Upper lobe of right lung (tissue), 1 donor: ENCODE measurements at regions not wholly inside any gene's neighbourhood (a gene's known extent, or its start where the extent isn't known, plus 50 kb on each side); places are given as distances from the start of the nearest gene placed in this dataset.

Experiments
- ATAC-seq: fragments of 200-7000 bp; cut with Tn5 transposase; one replicate; pipeline ENCODE4 v1.9.1; 2020; ENCODE audit warnings: mild to moderate bottlenecking, moderate library complexity
- DNase-seq: peaks from one replicate; pipeline ENCODE4 v3.0.0-alpha.2; 2020
- H3K27ac ChIP-seq: fragments of 200-600 bp; one replicate; pipeline ENCODE4 v1.8.0; 2022
- H3K27me3 ChIP-seq: fragments of 200-600 bp; one replicate; pipeline ENCODE4 v1.8.0; 2022; ENCODE audit warnings: mild to moderate bottlenecking
- H3K36me3 ChIP-seq: fragments of 200-600 bp; one replicate; pipeline ENCODE4 v1.8.0; 2022
- H3K4me1 ChIP-seq: fragments of 200-600 bp; one replicate; pipeline ENCODE4 v1.8.0; 2022
- H3K4me3 ChIP-seq: fragments of 200-600 bp; one replicate; pipeline ENCODE4 v1.8.0; 2022; ENCODE audit warnings: mild to moderate bottlenecking
- H3K9me3 ChIP-seq: fragments of 200-600 bp; one replicate; pipeline ENCODE4 v1.8.0; 2022
- intact Hi-C: fragments of 100-400 bp; cut with DNase I; formaldehyde crosslinking; loops from one replicate; pipeline ENCODE4 v1.11.0; 2022
- TF ChIP-seq, protein P1 (sequence below): fragments of 200-600 bp; IDR thresholded peaks from one replicate; pipeline ENCODE4 v1.8.0; 2022; ENCODE audit warnings: antibody characterized with exemption
- donor health status: DM: no; HTN: yes; CAD: no; lungs with severe emphysema.

DNA sequence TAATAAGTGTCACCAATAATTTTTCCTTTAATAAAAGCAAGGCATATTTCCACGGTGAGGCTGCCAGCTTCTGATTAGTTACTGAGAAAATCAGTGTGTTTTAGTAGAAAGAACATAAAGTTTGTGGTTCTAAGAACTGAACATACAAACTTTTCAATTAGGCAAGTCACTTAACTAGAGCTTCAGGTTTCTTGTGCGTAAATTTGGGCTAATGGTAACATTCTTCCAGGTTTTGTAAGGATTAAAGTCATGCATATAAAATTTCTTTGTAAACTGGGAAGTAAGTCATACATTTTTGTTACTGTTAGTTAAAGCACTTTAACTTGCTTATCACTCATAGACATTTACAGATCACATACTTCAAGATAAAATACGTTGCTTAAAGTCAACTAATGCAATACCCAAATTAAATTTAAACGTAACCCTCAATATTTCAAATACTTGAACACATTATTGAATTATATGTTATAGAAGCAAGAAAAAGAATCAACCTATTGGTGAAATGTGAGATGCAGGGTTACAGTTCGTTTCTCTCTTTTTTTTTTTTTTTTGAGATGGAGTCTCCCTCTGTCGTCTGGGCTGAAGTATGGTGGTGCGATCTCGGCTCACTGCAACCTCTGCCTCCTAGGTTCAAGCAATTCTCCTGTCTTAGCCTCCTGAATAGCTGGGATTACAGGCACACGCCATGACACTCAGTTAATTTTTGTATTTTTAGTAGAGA, 327.3 kb upstream of the NOX3 start:
- H3K27me3 ChIP-seq = no peaks in the 10 kb centered on the region
- no peak for DNase-seq
- no peak overlapping the region for H3K4me3 ChIP-seq
- TF ChIP-seq, protein P1, sequence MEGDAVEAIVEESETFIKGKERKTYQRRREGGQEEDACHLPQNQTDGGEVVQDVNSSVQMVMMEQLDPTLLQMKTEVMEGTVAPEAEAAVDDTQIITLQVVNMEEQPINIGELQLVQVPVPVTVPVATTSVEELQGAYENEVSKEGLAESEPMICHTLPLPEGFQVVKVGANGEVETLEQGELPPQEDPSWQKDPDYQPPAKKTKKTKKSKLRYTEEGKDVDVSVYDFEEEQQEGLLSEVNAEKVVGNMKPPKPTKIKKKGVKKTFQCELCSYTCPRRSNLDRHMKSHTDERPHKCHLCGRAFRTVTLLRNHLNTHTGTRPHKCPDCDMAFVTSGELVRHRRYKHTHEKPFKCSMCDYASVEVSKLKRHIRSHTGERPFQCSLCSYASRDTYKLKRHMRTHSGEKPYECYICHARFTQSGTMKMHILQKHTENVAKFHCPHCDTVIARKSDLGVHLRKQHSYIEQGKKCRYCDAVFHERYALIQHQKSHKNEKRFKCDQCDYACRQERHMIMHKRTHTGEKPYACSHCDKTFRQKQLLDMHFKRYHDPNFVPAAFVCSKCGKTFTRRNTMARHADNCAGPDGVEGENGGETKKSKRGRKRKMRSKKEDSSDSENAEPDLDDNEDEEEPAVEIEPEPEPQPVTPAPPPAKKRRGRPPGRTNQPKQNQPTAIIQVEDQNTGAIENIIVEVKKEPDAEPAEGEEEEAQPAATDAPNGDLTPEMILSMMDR = no peak
- no peaks in the 10 kb centered on the region for H3K36me3 ChIP-seq
- no peak for ATAC-seq
- intact Hi-C loops = no loop called here
- no peak overlapping the region for H3K27ac ChIP-seq
- no peaks in the 10 kb centered on the region for H3K9me3 ChIP-seq
- H3K4me1 ChIP-seq = no peaks in the 10 kb centered on the region

DNA sequence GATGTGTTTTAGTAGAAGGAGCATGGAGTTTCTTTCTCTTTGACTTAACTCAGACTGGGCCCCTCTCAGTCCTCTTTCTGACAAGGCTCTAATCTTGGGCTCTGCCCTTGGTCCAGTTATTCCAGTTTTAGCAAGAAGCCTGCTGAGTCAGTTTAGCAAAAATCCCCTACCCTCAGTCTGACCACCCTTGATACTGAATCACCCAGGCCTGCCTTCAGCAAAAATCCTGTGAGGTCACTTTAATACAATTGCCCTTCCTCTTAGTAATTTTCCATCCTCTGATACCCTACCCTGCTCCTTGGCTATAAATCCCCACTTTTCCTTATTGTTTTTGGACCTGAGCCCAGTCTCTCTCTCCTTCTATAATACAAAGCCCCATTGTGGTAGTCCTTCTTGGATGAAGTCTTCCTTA, 326.7 kb upstream of the NOX3 start:
- H3K27ac ChIP-seq = no peak overlapping the region
- H3K27me3 ChIP-seq = no peaks in the 10 kb centered on the region
- TF ChIP-seq, protein P1 = no peak
- no peak overlapping the region for H3K4me3 ChIP-seq
- intact Hi-C loops = no loop called here
- ATAC-seq (no peak), DNase-seq (no peak)
- H3K4me1 ChIP-seq = no peaks in the 10 kb centered on the region
- no peaks in the 10 kb centered on the region for H3K9me3 ChIP-seq
- no peaks in the 10 kb centered on the region for H3K36me3 ChIP-seq

DNA sequence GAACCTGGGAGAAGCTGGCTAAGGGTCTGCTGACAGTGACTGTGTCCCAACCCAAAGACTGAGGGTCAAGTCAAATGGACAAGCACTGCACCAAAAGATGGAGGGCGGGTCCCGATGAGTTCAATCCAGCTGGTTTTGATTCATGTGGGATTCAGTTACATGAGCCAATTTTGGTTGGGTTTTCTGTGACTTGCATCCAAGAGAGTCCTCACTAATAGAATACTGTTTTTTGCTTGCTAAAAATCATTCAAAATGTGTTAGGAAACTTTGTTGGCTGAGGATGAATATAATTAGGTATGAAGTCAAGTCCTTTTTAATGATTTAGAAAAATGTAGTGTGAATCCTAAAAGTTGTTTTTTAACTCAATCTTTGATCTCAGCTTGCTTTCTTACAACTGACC, 323.8 kb upstream of the NOX3 start:
- H3K36me3 ChIP-seq = no peaks in the 10 kb centered on the region
- H3K4me1 ChIP-seq = no peaks in the 10 kb centered on the region
- no peaks in the 10 kb centered on the region for H3K27me3 ChIP-seq
- no peak for DNase-seq
- TF ChIP-seq, protein P1 = no peak
- no peak overlapping the region for H3K4me3 ChIP-seq
- ATAC-seq = no peak
- H3K9me3 ChIP-seq = no peaks in the 10 kb centered on the region
- intact Hi-C loops = no loop called here
- H3K27ac ChIP-seq = no peak overlapping the region

DNA sequence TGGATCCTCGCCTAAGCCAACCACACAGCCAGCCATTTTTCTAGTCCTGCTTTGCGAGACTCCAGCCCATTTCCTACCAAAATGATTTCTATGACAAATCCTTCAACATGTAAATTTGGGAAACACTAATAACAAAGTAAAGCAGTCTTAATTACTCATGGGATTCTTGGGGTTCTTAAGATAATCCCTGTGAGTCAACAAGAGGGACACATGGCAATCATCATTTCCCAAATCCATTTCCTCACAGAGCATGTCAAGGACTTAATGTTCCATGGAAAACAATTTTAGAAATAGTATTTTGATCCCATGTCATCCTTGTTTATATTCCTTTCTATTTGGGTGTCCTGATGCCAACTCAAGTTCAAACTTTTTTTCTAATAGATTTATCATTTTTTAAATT, 322.7 kb upstream of the NOX3 start:
- no peaks in the 10 kb centered on the region for H3K36me3 ChIP-seq
- intact Hi-C loops = no loop called here
- ATAC-seq (no peak), DNase-seq (no peak)
- no peak overlapping the region for H3K4me3 ChIP-seq
- no peaks in the 10 kb centered on the region for H3K27me3 ChIP-seq
- H3K27ac ChIP-seq = no peak overlapping the region
- H3K4me1 ChIP-seq = no peaks in the 10 kb centered on the region
- TF ChIP-seq, protein P1 = no peak
- no peaks in the 10 kb centered on the region for H3K9me3 ChIP-seq

DNA sequence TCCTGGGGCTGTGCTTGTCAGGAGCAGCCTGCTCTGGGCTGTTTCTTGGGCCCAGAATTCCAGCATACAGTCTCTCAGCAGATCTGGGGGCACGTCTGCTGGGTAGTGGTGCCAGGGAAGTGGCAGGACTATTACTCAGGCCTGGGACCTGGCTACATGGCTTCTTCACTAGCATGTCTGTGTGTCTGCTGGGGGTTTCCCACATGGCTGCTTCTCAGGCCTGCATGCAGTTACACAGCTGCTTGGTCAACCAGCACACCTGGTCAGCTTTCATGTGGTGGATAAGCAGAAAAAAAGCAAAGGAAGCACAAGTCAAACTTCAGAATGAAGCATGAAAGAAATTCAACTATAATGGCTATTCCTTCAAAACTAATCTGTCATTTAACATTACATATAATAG, 316.2 kb upstream of the NOX3 start:
- Histone ChIP-seq H3K27me3 (no peaks in the 10 kb centered on the region), H3K4me3 (no peak overlapping the region), H3K4me1 (no peaks in the 10 kb centered on the region), H3K36me3 (no peaks in the 10 kb centered on the region), H3K27ac (no peak overlapping the region), H3K9me3 (no peaks in the 10 kb centered on the region)
- DNase-seq (no peak), ATAC-seq (no peak)
- TF ChIP-seq, protein P1 = no peak
- intact Hi-C loops = no loop called here

DNA sequence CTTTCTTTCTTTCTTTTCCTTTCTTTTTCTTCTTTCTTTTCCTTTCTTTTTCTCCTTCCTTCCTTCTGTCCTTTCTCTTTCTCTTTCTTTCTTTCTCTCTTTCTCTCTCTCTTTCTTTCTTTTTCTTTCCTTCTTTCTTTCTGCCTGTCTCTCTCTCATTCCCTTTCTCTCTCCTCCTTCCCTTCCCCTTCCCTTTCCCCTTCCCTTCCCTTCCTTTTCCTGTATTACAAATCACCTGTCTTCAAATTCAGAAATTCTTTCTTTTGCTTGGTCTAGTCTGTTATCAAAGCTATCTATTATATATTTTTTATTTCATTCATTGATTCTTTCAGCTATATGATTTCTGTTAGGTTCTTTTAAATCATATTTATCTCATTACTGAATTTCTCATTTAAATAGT, 315.2 kb upstream of the NOX3 start:
- DNase-seq (no peak), ATAC-seq (no peak)
- Histone ChIP-seq H3K36me3 (no peaks in the 10 kb centered on the region), H3K4me3 (no peak overlapping the region), H3K27ac (no peak overlapping the region), H3K27me3 (no peaks in the 10 kb centered on the region), H3K4me1 (no peaks in the 10 kb centered on the region), H3K9me3 (no peaks in the 10 kb centered on the region)
- TF ChIP-seq, protein P1 = no peak
- intact Hi-C loops = no loop called here
